ENCODE measurements at regions not wholly inside any gene's neighbourhood (a gene's known extent, or its start where the extent isn't known, plus 50 kb on each side); places are given as distances from the start of the nearest gene placed in this dataset.

DNA sequence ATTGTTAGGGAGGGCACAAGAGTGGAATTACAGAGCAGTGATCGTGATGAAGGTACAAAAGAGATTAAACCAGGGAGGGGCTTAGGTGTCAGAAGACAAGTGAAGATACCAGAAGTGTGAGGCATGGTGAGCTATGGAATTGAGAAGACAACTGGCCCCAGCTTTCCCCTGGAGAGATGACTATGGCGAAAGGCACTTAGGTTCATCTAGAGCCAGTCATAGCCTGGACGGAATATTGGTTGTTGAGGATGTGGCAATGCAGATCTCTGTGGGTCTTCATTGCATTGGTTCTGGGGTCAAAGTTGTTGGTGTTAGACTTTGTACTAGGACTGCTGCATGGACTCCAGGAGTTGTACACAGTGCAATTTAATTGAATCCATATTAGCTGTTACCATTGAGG lies 115.7 kb downstream of the FASLG start:
- dilution Hi-C loops (cut with HindIII; ENCODE audit: low sequenced_read_pairs, unreplicated experiment) = no loop called here

More for the DNA sequence above, 115.7 kb downstream of the FASLG start:
- in situ Hi-C loops (cut with MboI; ENCODE audit: low sequenced_read_pairs) = loop anchor here (25.0 kb wide), 1 partner anchor 1438 kb away; no protein-coding TSS in a partner anchor
- no peak overlapping the region for H4K8ac ChIP-seq (ENCODE audit: low read depth in 2 of 2, low read length in 2 of 2)
- no peak overlapping the region for H4K5ac ChIP-seq (ENCODE audit: low read depth, low read length)
- H3K18ac ChIP-seq (ENCODE audit: low read depth, low read length) = no peak overlapping the region
- no peak for ATAC-seq (ENCODE audit: low read depth)
- H4K91ac ChIP-seq (ENCODE audit: insufficient read depth, low read depth, low read length) = no peak overlapping the region
- ChIA-PET POLR2A (ENCODE audit: unreplicated experiment) (no interaction called here), CTCF (interaction anchor here (1.0 kb wide), 1 partner anchor 55 kb away, joined by 3 read pairs; no protein-coding TSS in a partner anchor)
- BruUV-seq (replicated peaks) = no TSS peak
- H2BK20ac ChIP-seq (ENCODE audit: low read depth, low read length) = no peak overlapping the region
- no peaks in the 10 kb centered on the region for H3K9me1 ChIP-seq (ENCODE audit: insufficient read depth, low read length)
- no peaks in the 10 kb centered on the region for H3K9me3 ChIP-seq (ENCODE audit: control insufficient read depth, insufficient read depth, low read length)
- H3K36me3 ChIP-seq (ENCODE audit: control insufficient read depth, insufficient read depth, low read length) = no peaks in the 10 kb centered on the region
- no peak overlapping the region for H3K56ac ChIP-seq (ENCODE audit: extremely low read depth, insufficient read depth, low read length)
- intact Hi-C loops (cut with micrococcal nuclease) = no loop called here
- no peak overlapping the region for H3K4me3 ChIP-seq (ENCODE audit: insufficient read depth, low read depth, low read length)
- no peak overlapping the region for H2BK5ac ChIP-seq (ENCODE audit: low read depth, low read length, poor library complexity, severe bottlenecking)
- no peaks in the 10 kb centered on the region for H3K79me1 ChIP-seq (ENCODE audit: low read depth in 1 of 2, low read length in 2 of 2)
- H2BK120ac ChIP-seq (ENCODE audit: low read depth, low read length) = no peak overlapping the region
- no peak for DNase-seq
- no peak overlapping the region for H2BK15ac ChIP-seq (ENCODE audit: low read depth, low read length)
- no peak overlapping the region for H3K27ac ChIP-seq (ENCODE audit: insufficient read depth, low read length)
- no peak overlapping the region for H2AK9ac ChIP-seq (replicated peaks; ENCODE audit: low read depth, low read length, poor library complexity)
- no peak overlapping the region for H3K4ac ChIP-seq (ENCODE audit: low read depth, low read length)
- H4K20me1 ChIP-seq (ENCODE audit: insufficient read depth, low read length) = no peaks in the 10 kb centered on the region
- TF ChIP-seq CHD1 (IDR thresholded peaks at IDR 0.05; ENCODE audit: low read depth, low read length) = no peak
- TF ChIP-seq MAZ (IDR thresholded peaks at IDR 0.05; ENCODE audit: borderline replicate concordance, low read depth, low read length) = no peak
- TF ChIP-seq BHLHE40 (IDR thresholded peaks at IDR 0.05; ENCODE audit: low read depth, low read length) = no peak
- TF ChIP-seq SMC3 (IDR thresholded peaks at IDR 0.05; ENCODE audit: low read depth, low read length) = no peak
- TF ChIP-seq RCOR1 (IDR thresholded peaks at IDR 0.05; ENCODE audit: insufficient replicate concordance, low read length) = no peak
- TF ChIP-seq FOS (IDR thresholded peaks at IDR 0.05; ENCODE audit: low read depth, low read length) = no peak
- TF ChIP-seq NFE2L2 (IDR thresholded peaks at IDR 0.05; ENCODE audit: low read depth, low read length) = no peak
- no peak for TF ChIP-seq RFX5 (IDR thresholded peaks at IDR 0.05; ENCODE audit: low read depth, low read length)
- no peak for TF ChIP-seq MAFK (IDR thresholded peaks at IDR 0.05; ENCODE audit: low read depth, low read length)
- TF ChIP-seq, protein P1, sequence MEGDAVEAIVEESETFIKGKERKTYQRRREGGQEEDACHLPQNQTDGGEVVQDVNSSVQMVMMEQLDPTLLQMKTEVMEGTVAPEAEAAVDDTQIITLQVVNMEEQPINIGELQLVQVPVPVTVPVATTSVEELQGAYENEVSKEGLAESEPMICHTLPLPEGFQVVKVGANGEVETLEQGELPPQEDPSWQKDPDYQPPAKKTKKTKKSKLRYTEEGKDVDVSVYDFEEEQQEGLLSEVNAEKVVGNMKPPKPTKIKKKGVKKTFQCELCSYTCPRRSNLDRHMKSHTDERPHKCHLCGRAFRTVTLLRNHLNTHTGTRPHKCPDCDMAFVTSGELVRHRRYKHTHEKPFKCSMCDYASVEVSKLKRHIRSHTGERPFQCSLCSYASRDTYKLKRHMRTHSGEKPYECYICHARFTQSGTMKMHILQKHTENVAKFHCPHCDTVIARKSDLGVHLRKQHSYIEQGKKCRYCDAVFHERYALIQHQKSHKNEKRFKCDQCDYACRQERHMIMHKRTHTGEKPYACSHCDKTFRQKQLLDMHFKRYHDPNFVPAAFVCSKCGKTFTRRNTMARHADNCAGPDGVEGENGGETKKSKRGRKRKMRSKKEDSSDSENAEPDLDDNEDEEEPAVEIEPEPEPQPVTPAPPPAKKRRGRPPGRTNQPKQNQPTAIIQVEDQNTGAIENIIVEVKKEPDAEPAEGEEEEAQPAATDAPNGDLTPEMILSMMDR (conservative IDR thresholded peaks at IDR 0.05; ENCODE audit: low read depth, low read length) = no peak
- no peak for TF ChIP-seq ELK1 (IDR thresholded peaks at IDR 0.05; ENCODE audit: borderline replicate concordance, low read depth, low read length)
- TF ChIP-seq POLR2A (IDR thresholded peaks at IDR 0.05; ENCODE audit: low read depth, low read length) = no peak
- no peak for TF ChIP-seq MXI1 (IDR thresholded peaks at IDR 0.05; ENCODE audit: borderline replicate concordance, low read depth, low read length)
- no peak for TF ChIP-seq USF2 (IDR thresholded peaks at IDR 0.05; ENCODE audit: low read depth, low read length)
- no peak for TF ChIP-seq CEBPB (IDR thresholded peaks at IDR 0.05; ENCODE audit: low read depth, low read length)
- TF ChIP-seq RAD21 (IDR thresholded peaks at IDR 0.05; ENCODE audit: low read length) = no peak
- WGBS, 2 experiments (ENCODE audit: extremely low coverage in 2 of 2, insufficient read length in 1 of 2) = 83% methylated on average over 3 of the region's 3 CpGs; no CpG with 5 or more reads in 1 of the 2 experiments
- 0 out of 2 replicates have a peak, but pooled peaks cover under 1% of the 10 kb centered on the region for H3K4me1 ChIP-seq (ENCODE audit: control insufficient read depth, insufficient read depth, low read length)
- H3K4me2 ChIP-seq (ENCODE audit: low read depth, low read length) = no peak overlapping the region
- H2AK5ac ChIP-seq (ENCODE audit: low read depth, low read length) = peak overlapping the region; percentile 21; the same call in 1 of the 2 replicates
- H2AFZ ChIP-seq (replicated peaks; ENCODE audit: low read length, poor library complexity) = no peak overlapping the region
- H3K23ac ChIP-seq (ENCODE audit: low read depth, low read length) = no peak overlapping the region
- no peaks in the 10 kb centered on the region; the same call in none of the 2 replicates for H3K27me3 ChIP-seq (ENCODE audit: control insufficient read depth, insufficient read depth, low read length)
- H3K14ac ChIP-seq (replicated peaks; ENCODE audit: low read depth, low read length) = no peak overlapping the region
- no peak overlapping the region for H3K9ac ChIP-seq (ENCODE audit: low read depth, low read length)

Measured in IMR-90 (cell line).